Activated CD8-positive, alpha-beta memory T cell treated with anti-CD3 and anti-CD28 coated beads, Interleukin-2, amount 50 U/mL, for 1 hour (primary cell): ENCODE measurements at regions not wholly inside any gene's neighbourhood (a gene's known extent, or its start where the extent isn't known, plus 50 kb on each side); places are given as distances from the start of the nearest gene placed in this dataset.
A peak's percentile ranks its signal among the peaks of the same experiment; 100 is the strongest.
"Not testable (repeated sequence)": the region's sequence is repeated elsewhere in the genome, so short reads cannot be mapped to it uniquely, and the experiment has no call there.

Experiments used
- DNase-seq: peaks from one replicate; pipeline ENCODE4 v3.0.0-alpha.2; 2020; ENCODE audit errors: extremely low read depth

DNA sequence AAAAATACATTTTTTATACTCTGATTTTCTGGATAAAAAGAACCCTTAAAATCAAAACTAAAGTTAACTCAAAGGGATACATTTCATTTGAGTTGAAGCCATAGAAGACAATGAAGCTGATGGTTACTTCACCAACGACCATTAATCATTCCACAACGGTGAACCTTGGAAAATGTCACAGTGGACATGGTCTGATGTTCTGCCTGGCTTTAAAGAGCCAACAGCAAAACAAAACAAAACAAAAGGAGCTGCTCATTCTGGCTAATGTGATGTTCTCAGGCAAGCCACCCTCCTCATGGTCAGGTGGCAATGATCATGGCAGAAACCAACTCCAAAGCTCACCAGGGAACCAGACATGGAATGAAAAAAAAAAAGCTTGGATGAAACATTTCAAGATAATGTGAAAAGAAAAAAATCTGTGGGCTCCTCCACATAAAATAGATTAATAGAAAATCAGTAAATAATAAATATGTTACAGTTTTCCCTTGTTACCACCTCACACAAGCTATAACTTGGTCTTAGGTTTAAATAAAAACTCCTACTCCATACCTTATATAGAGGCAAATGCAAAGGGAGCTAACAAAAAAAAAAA is 90.1 kb upstream of the SERTAD2 start:
- no peak for DNase-seq

DNA sequence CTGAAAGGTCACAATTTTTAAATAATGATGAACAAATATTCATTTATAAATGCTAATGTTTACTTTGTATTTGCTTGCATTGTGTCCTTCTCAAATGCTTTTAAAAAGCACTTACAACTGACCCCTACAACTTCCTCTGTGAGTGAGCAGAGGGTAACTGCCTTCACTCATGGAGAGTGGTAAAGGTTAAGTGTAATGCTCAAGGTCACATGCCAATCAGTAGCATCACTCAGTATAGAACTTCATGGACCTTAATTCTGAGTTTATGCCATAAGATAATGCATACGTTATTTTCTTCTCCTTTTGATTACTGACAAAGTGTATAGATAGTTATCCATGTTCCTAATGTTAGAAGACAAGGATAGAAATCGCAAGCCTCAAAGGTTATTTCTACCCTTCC is 91.8 kb upstream of the SERTAD2 start:
- no peak for DNase-seq

DNA sequence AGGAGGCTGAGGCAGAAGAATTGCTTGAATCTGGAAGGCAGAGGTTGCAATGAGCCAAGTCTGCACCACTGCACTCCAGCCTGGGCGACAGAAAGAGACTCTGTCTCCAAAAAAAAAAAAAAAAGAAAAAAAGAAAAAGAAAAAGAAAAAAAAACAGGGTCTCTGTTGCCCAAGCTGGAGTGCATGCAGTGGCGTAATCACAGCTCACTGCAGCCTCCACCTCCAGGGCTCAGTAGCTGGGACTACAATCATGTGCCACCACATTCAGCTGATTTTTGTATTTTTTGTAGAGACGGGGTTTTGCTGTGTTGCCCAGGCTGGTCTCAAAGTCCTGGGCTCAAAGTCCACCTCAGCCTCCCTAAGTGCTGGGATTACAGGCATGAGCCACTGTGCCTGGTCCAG is 94.0 kb upstream of the SERTAD2 start:
- not testable (repeated sequence) for DNase-seq

DNA sequence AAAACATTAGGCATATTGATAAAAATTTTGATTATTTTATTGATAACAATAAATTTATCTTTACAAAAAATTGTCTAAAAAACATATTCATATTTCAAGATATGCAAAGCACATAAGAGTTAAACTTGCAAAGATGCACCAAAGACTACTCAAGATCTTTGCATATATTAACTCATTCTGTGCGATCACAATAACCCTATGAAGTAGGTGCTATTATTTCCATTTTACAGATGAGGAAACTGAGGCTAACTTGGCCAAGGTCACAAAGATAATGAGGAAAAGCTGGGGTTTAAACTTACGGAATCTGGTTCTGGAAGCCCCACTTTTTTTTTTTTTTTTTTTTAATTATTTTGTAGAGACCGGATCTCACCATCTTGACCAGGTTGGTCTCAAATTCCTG is 94.4 kb upstream of the SERTAD2 start:
- DNase-seq = no peak

DNA sequence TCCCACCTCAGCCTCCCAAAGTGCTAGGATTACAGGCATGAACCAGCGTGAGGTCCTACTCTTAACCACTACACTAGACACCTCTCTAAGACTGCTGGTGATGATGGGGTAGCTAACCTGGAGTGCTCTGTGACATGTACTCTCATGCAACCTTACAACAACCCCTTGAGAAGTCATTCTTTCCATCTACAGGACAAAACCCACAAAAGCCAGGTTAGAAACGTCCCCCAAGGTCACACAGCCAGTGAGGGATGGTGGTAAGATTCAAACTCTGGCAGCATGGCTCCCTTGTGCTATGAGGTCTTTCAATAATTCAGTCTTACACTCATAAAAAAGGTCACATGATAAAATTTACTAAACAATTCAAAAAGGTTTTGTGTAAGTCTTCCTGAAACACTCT is 94.8 kb upstream of the SERTAD2 start:
- no peak for DNase-seq

DNA sequence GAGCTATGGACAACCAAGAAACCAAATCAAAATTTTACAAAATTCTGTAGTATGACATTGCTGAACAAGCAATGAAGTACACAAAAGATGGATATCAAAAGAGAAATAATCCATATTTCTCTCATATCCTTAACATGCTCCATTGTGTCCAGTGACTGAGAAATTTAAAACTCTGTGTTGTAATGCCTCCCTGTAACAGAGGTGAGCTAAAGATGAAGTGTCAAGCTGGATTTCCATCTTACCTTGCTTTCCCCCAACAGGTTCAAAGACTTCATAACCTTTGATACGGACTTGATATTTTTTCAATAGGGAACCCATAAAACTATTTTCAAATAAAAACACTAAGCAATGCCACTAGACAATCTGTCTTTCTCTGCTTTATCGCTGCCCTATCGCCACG is 95.7 kb upstream of the SERTAD2 start:
- DNase-seq = no peak

DNA sequence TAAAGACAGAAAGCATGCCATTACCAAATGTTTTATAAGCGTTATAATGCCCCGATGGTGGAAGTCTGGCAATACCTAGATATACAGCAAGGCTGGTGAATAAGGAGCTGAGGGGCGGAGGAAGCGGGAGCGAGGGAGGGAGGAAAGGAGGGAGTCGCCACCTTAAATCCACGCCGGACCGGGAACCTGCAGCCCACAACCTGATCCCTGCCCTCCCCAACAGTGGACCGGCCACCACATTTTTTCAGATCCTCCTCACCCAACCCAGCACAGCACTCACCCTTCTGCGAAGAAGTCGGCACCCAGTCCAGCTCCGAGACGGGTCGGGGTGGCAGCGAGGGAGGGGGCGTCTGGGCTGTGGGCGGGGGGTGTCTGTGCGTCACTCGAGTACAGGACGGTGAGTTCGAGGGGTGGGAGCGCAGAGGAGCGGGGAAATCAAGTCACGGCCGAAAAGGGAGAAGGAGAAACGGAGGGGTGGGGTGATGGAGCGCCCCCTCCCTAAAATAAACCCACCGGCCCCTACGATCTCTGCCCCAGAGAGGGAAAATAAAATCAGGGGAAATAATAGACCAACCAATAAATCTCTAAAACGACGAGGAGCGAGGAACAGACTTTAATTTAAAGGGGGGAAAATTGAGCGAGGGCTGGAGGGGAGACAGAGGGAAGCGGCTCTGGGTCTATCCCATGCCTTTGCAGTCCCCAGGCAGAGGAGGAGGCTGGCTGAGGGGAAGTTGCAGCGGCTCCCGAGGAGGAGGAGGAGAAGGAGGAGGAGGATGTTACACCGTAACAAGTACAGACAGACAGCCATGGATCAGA is 96.5 kb upstream of the SERTAD2 start:
- DNase-seq = no peak

DNA sequence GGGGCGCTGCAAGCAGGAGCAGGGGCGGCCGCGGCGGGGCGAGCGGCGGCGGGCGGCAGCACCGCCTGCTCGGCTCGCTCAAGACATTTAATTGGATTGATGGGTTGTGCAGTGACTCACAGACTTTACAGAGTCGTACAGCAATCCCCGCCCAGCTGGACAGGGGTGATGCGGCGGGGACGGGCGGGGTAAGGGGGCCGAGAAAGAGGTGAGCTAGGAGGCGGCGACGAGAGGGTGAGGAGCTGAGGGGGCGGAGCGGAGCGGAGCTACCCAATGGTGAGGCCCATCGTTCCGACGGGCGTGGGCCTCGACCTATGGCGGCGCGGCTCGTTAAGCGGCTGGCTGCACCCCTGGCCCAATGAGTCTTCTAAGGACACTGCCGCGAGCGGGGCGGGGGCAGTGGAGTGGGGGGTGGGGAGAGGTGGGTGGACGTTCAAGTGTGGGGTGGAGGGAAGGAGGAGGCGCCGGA is 97.1 kb upstream of the SERTAD2 start:
- DNase-seq = peak; percentile 98

DNA sequence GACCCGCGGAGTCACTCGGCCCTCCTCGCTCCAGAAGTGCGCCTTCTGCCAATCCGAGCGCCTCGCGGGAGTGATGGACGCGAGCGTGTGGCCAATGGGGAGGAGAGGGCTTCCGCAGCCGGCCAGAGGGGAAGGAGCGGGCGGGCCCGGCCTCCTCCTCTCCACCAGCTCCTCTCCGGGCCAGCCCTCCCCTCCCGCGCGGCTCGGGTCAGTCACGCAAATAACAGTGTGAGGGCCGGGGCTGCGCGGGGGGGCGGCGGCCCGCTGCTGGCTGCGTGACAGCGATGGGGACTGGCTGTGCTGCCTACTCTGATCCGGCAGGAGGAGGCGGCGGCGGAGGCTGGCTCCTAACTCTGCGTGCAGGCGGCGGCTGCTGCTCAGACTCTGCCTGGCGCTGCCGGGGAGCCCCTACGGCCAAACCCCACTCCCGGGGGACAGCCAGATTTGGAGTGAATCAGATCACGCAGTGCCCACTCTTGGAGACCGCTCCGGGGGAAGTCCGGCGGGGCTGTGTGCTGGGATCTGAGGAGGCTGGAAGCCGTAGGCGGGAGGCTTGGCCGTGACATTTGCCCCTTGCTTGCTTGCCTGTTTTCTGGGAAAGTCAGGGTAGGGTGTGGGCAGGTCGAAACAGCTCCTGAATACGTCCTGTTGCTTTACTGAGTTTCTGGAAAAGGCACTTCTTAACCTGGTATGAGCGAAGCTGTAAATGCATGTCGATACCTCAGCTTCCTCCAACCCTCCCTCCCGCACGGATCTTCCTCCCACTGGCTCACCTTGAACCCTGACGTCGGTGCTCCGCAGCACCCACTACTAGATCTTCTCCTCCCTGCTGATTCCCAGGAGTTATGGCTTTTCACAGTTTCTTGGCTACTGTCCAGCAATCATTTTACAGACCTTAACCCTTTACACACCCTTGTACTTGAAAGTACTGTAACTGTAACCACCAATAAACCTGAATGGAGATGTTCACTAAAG is 97.9 kb upstream of the SERTAD2 start:
- DNase-seq = no peak

DNA sequence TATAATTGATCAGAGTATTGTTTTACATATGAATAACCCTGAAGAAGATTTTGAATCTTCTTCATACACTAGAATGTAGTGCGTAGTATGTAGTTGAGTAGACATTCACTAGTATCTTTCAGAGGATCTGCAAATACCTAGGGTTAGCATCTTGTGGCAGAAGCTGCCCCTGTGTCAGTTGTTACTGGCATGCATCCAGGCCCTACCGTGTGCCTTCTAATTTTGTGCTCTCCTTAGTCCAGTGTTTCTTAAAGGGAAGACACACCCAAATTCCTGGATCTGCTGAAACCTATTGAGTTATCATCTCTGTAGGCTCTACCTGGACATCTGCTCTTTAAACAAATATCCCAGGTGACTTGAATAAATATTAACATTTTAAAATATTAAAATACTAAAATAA is 99.7 kb upstream of the SERTAD2 start:
- DNase-seq = no peak

DNA sequence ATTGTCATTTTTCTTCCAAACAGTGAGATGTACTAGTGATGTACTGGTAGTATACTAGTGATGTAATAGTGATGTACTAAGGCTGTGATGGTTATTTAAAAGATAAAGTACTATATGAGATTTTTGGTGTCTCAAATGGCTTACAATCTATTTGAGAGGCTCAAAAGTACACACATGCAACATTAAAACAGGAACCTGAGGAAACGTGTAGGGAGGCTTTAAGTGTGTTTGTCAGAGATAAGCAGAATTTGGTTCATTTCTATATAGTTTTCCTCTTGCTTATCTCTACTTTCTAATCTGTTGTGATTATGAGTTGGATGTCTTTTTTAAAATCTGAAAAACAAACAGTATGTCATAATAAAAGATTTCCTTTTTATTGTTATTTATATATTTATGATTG is 100.9 kb upstream of the SERTAD2 start:
- DNase-seq = no peak

DNA sequence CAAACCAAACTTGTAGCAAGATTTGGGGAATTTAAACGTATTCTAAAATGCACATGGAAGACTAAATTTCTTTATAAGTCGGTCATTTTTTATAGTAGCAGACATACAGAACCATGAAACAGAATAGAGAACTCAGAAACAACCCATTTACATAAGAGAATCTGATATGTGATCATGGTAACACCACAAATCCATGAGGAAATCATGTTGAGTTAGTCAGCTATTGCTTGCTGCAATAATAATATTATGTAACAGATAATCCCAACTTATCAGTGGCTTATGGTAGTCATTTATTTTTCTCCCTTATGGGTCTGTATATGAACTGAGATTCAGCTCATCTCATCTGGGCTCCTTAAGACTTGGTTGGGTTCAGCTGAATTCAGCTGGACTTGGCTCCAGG is 103.4 kb upstream of the SERTAD2 start:
- DNase-seq = no peak

DNA sequence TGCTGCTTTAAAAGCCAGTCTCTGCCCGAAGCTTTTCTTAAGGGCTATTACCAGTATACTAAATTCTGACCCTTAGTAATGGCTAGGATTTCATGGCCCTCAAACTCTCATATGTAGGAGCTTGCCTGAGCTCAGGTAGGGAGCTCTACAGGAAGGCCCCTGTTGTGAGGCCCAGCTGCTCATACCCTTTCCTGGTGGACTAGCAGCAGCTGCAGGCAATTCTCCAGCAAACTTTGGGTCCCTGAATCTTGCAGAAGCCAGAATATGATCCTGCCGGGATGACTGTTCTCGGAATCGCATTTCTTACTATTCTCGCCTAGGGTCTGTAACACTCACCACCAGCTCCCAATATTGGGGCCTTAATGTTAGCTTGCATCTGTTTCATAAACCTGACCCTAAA is 106.4 kb upstream of the SERTAD2 start:
- DNase-seq = no peak

DNA sequence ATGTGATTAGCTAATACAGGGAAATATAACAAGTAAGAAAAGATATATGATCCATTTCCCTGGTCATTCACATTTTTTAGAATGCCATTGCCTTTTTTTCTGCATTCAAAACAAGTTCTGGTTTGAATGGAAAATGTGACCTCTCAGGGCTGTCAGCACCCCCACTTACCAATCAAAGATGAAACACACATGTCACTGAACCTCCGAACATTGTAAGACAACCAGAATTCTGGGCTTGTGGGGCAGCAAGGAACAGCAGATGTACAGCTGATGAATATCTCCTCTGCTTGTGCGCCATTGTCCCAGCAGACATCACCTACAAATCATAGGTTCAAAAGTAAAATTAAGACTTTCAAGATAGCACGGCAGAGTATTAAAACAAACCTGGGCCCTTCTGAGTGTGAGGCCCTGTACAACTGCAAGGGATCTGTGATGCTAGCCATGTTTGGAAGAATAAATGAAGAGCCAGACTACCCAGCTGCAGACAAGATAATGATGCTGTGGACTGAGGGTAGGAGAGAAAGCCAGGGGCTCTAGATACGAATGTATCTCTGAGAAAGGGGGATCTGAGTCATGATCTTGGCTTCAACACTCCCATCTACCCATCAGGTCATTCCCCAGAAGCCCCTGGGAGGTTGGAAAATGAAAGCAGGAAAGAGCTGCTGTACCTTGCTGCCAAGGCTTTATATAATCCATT is 108.7 kb upstream of the SERTAD2 start:
- DNase-seq = no peak

DNA sequence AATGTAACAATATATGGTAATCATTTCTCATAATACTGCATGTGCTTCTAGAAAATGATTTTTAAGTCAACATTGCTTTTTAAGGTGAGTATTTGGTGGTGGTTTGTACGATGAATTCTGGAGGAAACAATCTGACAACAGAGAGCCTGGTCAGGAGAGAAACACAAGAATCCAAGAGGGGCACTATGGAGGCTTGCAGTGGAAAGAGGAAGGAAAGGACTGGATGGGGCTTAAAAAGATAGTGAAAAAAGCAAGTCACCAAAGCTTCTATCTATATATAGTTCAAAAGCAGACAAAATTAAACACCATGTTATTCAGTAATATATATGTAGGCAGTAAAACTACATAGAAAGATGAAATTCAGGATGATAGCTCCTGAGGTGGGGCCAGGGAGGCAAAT is 109.4 kb upstream of the SERTAD2 start:
- no peak for DNase-seq

DNA sequence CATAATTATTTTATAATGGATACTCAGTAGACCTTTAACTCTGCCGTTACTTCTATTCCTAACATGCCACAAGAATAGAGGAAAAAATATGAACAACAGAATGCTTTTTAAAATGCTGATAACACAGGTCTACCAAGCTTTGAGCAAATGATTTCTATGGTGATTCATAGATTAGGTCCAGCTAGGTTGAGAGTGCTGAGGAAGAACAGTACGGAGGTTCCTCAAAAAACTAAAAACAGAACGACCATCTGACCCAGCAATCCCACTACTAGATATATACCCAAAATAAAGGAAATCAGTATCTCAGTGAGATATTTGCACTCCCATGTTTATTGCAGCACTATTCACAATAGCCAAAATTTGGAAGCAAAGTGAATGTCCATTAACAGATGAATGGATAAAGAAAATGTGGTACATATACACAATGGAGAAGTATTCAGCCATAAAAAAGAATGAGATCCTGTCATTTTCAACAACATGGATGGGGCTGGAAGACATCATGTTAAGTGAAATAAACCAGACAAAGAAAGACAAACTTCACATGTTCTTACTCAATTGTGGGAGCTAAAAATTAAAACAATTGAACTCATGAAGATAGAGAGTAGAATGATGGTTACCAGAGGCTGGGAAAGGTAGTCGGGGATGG is 111.6 kb upstream of the SERTAD2 start:
- DNase-seq = no peak

DNA sequence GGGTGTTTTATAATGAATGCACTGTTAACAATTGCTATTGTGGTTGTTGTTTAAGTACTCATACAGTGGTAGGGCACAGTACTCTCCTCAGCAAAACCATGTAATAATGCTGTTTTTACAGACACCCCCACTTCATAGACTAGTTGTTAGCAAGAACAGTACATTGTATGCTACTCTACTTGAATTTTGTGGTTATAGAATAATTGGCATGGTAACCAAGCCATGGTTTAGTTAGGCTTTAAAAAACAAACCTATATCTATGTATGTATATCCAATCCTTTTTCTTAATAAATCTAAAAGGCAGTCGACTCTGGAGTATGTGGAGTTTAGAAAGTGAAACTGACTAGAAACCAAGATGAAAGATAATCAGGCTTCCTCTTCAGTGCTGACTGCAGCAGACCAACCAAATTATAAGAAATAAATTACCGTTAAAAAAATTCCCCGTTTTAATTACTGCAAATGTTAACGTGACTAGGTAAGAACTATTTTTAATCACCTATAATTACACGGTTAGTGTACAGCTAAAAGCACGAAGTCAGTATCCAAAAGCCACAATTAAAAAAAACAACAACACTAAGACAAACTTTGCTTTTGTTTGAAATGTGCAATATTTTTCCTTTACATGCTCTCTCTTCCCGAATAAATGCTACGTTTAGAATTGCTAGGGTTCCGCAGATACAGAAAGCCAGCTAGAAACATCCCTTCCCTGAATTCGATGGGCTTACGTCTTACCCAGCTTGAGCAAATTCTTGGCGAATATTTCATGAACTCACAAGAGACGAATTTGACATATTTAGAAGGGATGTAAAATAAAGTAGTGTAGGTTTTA is 113.3 kb upstream of the SERTAD2 start:
- DNase-seq = no peak

DNA sequence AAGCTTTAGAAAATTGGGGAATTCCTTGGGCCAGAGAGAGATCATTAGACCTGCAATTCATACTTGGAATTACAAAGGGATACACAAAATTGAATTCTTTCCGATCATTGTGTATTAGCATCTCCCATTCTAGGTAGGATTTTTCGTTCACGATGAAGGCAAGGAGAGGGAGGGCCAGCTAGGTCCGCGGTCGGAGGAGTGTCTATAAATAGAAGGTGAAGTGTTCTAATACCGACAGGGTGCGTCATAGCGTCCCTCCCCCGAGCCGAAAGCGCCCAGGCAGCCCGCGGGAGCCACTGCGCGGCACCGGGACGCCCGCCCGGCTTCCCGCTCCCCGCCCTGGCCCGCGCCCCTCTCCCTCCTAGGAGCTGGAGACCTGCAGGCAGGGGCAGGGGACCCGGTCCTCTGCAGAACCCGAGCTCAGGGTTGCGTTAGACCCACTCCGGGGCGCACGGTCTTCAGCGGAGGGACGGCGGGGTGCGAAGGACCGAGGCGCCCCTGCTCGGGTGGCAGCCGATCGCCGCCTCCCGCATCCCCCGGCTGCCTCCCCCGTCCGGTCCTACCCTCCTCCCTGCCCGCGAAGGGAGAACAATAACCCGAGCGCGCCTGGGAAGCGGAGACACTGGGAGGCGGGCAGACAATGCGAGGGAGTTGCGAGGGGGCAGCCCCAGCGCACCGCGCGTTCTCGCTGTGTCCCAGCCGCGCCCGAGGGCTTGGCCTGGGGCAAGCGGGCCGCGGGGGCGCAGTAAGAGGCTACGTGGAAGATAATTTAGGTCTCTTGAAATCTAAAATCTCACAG is 114.2 kb upstream of the SERTAD2 start:
- peak; percentile 37 for DNase-seq

DNA sequence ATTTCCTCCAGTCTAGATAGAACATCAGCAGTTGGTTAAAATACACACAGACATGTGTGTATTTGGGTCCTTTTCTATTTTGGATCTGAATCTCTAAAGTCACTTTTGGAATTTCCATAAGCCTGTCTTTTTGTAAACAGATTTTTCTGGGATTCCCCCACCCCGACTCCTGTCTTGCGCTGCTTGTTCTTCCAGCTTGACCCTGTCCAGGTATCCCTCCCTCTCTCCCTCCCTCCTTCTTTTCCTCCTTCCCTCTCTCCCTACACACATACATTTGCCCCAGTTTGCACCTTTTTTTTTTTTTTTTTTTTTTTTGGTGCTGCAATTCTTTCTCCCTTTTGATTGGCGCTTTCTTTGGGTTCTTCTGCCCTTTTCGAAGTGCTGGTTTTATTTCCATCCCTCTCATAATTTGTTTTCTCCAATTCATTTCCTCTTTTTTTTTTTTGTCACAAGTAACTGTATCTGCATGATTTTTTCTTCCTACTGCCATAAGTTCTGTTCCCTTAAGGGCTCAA is 114.8 kb upstream of the SERTAD2 start:
- no peak for DNase-seq
